ENCODE measurements at regions not wholly inside any gene's neighbourhood (a gene's known extent, or its start where the extent isn't known, plus 50 kb on each side); places are given as distances from the start of the nearest gene placed in this dataset.
A peak's percentile ranks its signal among the peaks of the same experiment; 100 is the strongest.

DNA sequence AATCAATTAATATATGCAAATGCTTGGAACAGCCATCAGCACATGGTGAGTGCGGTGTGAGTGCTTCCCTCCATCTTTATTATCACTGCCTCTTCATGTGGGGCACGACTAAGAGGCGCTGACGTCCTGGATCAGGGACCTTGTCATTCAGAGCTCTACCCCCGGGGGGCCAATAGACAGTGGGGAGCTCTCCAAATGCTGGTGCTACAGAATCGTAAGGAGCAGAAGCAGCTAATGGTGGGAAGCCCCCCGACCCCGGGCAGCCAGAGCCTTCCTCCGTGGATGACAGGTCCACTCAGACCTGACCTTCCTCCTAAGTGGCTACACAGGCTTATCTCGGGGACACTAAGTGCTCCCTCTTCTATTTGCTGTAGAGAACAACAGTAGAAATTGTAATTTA lies 257.5 kb upstream of the PMEPA1 start:
- Histone ChIP-seq H3K9me3 (no peaks in the 10 kb centered on the region), H3K27ac (no peak overlapping the region), H3K36me3 (no peaks in the 10 kb centered on the region), H3K4me3 (no peak overlapping the region), H3K27me3 (no peaks in the 10 kb centered on the region), H3K4me1 (peaks cover 0 to 27% of the 10 kb centered on the region in 2 donors)
- DNase-seq (ENCODE audit: low spot score), result no peak
- TF ChIP-seq, protein P1, sequence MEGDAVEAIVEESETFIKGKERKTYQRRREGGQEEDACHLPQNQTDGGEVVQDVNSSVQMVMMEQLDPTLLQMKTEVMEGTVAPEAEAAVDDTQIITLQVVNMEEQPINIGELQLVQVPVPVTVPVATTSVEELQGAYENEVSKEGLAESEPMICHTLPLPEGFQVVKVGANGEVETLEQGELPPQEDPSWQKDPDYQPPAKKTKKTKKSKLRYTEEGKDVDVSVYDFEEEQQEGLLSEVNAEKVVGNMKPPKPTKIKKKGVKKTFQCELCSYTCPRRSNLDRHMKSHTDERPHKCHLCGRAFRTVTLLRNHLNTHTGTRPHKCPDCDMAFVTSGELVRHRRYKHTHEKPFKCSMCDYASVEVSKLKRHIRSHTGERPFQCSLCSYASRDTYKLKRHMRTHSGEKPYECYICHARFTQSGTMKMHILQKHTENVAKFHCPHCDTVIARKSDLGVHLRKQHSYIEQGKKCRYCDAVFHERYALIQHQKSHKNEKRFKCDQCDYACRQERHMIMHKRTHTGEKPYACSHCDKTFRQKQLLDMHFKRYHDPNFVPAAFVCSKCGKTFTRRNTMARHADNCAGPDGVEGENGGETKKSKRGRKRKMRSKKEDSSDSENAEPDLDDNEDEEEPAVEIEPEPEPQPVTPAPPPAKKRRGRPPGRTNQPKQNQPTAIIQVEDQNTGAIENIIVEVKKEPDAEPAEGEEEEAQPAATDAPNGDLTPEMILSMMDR (IDR thresholded peaks at IDR 0.05), result no peak

DNA sequence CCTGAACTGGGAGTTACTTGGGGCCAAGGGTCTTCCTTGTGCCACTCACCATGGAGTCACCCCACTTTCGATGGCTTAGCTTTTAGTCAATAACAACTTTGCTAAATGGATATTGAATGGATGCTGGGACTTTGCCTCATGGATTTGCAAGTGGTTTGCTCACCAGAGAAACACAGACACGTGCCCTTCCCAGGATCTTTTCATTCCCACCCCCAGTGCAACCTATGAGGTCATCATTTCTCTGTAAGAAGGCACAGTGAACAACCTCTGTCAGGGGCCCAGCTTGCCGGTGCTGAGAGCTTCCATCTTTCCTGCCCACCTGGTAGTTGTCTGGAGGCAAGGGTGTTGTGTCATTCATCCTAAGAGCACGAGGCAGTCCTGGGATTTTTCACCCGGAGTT lies 256.8 kb upstream of the PMEPA1 start:
- TF ChIP-seq, protein P1 (IDR thresholded peaks at IDR 0.05), result no peak
- H3K27me3 ChIP-seq, result no peaks in the 10 kb centered on the region
- no peak for DNase-seq (ENCODE audit: low spot score)
- no peaks in the 10 kb centered on the region for H3K36me3 ChIP-seq
- H3K9me3 ChIP-seq, result no peaks in the 10 kb centered on the region
- no peak overlapping the region for H3K27ac ChIP-seq
- no peak overlapping the region for H3K4me3 ChIP-seq
- H3K4me1 ChIP-seq, result peaks cover 0 to 29% of the 10 kb centered on the region in 2 donors

DNA sequence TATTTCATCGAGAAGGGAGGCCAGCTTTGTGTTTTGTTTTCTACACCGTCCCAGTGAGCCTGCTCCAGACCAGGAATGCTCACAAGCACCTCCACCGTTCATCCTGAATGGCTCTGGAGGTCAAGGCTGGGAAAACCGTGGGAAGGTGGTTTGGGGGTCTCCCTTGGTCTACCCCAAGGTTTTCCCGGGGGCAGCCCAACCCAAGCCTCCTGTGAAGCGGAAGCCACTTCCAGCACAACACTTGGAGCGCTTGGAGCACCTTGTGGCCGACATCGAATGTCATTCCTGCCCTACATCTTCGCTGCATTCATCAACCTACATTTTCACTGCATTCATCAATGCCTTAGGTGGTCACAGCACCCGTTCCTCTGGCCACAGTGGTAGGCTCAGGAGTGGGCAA lies 255.6 kb upstream of the PMEPA1 start:
- Histone ChIP-seq H3K9me3 (no peaks in the 10 kb centered on the region), H3K27me3 (no peaks in the 10 kb centered on the region), H3K4me3 (no peak overlapping the region), H3K27ac (no peak overlapping the region), H3K36me3 (no peaks in the 10 kb centered on the region), H3K4me1 (peaks cover 0 to 29% of the 10 kb centered on the region in 2 donors)
- no peak for DNase-seq (ENCODE audit: low spot score)
- TF ChIP-seq, protein P1 (IDR thresholded peaks at IDR 0.05), result no peak

DNA sequence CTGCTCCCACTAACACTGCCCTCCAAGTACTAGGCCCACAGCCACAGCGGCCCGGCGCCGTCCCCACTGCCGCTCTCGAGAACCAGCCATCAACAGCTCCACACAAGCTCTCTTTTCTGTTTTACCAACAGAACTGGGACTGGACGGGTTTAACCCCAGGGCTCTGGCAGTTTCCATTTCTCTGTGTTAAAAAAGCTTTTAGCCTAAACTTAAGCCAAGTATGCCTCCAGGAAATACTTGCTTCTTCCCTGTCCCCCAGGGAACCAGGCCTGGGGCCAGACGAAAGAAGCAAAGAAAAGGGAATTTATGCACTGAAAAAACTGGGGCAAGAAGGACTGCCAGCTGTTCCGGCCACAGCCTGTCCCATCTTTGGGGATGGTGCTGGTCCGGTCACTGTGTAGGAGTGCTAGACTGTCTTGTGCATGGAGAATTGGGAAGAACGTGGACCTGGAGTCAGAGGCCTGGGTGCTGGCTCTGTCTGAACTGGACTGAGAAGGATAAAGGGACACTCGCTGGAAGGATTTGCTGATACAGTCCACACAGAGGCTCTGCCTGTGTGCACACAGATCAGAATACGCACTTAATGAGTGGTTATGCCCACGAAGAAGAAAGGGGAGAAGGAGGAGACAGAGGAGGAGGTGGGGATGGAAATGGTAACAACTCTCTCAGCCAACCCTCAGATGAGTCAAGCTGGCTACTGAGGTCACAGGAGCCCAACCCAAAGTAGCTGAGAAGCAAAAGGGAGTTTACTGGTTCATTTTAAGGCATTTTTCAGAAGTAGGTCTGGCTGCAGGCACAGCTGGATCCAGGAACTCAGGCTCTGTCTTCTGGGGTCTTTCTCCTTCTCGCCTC lies 254.4 kb upstream of the PMEPA1 start:
- TF ChIP-seq, protein P1 (IDR thresholded peaks at IDR 0.05), result no peak
- no peak overlapping the region for H3K4me3 ChIP-seq

DNA sequence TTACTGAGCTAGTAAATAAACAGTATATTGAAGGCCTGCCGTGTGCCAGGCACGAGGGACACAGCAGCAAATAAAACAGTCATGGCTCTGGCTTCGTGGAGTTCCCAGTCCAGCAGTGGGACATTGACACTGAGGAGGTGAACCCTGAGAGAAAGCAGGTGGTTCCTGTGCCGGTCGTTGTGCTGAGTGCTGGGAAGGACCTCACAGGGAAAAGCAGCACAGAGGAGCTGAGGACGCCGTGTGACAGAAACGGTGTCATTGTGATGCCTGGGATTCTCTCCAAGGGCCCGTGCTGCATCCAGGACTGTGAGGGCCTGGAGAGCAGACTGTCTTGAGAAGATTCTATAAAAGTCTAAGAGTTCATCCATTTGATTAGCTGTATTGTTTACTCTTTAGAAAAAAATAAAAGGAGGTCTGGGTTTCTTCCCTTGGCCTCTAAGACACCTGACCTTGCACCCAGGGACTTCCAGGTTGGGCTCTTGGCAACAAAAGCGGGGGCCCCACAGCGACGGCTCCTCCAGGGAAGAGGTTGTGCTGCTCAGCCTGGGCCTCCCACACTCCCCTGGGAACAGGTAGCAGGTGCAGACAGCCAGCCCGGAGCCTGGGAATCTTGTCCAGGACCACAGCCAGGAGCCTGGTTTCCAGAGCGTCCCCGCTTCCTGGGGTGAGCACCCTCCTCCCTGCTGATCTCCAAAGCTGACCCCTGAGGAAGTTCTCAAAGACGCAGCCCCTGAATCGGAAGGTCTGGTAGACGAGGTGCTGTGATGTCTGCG lies 251.2 kb upstream of the PMEPA1 start:
- H3K4me1 ChIP-seq, result peaks cover 0 to 29% of the 10 kb centered on the region in 2 donors

More for the DNA sequence above, 254.4 kb upstream of the PMEPA1 start:
- Histone ChIP-seq H3K36me3 (no peaks in the 10 kb centered on the region), H3K27ac (peak overlapping the region; percentile 52 to 71), H3K4me1 (peaks cover 0 to 29% of the 10 kb centered on the region in 2 donors), H3K9me3 (no peaks in the 10 kb centered on the region), H3K27me3 (no peaks in the 10 kb centered on the region)
- no peak for DNase-seq (ENCODE audit: low spot score)

More for the DNA sequence above, 251.2 kb upstream of the PMEPA1 start:
- Histone ChIP-seq H3K36me3 (no peaks in the 10 kb centered on the region), H3K4me3 (no peak overlapping the region), H3K9me3 (no peaks in the 10 kb centered on the region), H3K27me3 (no peaks in the 10 kb centered on the region), H3K27ac (no peak overlapping the region)
- TF ChIP-seq, protein P1 (IDR thresholded peaks at IDR 0.05), result no peak
- no peak for DNase-seq (ENCODE audit: low spot score)
